HepG2 (cell line): ENCODE measurements at regions not wholly inside any gene's neighbourhood (a gene's known extent, or its start where the extent isn't known, plus 50 kb on each side); places are given as distances from the start of the nearest gene placed in this dataset.

ENCODE experiments used
- ATAC-seq: fragments of 200-7000 bp; cut with Tn5 transposase; 3 replicates; pipeline ENCODE4 v1.9.1; 2020; ENCODE audit warnings: mild to moderate bottlenecking, moderate library complexity
- BruUV-seq: library from RNA; stranded (reverse); fragments of 400-500 nt; replicated peaks from 2 replicates; lab custom pipeline; 2021; lab: Mats Ljungman, UMichigan
- CTCF ChIA-PET: fragments of 300-600 bp; formaldehyde crosslinking; extraction: SDS; loops from one replicate; lab custom pipeline; 2021; ENCODE audit warnings: low total read pairs, inconsistent platforms, low intra/inter-chr PET ratio; lab: Yijun Ruan, JAX
- POLR2A ChIA-PET: fragments of 350-600 bp; sonication (Branson Sonifier 250); formaldehyde crosslinking; loops from one replicate; lab custom pipeline; 2020; ENCODE audit warnings: antibody characterized with exemption, inconsistent platforms; lab: Yijun Ruan, JAX
- DNase-seq: peaks from one replicate; pipeline ENCODE4 v3.0.0-alpha.2; 2015; ENCODE audit warnings: low spot score
- FAIRE-seq: peaks from 3 replicates; lab custom pipeline; 2011; peaks lifted over from hg19 to GRCh38; lab: Jason Lieb, UNC
- H2AFZ ChIP-seq: one replicate; pipeline ENCODE4 v1.6.1; 2011; ENCODE audit warnings: low read length, inconsistent platforms
- H3K27ac ChIP-seq: fragments of 300-600 bp; 3 replicates; pipeline ENCODE4 v1.8.0; 2011; ENCODE audit warnings: mixed run types, mild to moderate bottlenecking, mixed read lengths, low read length, inconsistent platforms; ENCODE audit not compliant: insufficient read depth; ENCODE audit errors: extremely low read length
- H3K27me3 ChIP-seq, 2 experiments: fragments of 200-600 bp in 1 of 2; 2 replicates in 1 of 2; 3 replicates in 1 of 2; pipeline versions ENCODE4 v1.6.0 to v1.8.0; 2011; ENCODE audit warnings: low read length in 2 of 2, mild to moderate bottlenecking in 2 of 2, moderate library complexity in 2 of 2, inconsistent platforms in 1 of 2; ENCODE audit not compliant: insufficient read depth in 2 of 2, control insufficient read depth in 1 of 2
- H3K36me3 ChIP-seq, 2 experiments: fragments of 200-600 bp in 1 of 2; replicated peaks in 1 of 2; 2 replicates in 1 of 2; 3 replicates in 1 of 2; pipeline versions ENCODE4 v1.5.1 to v1.8.0; 2011; ENCODE audit warnings: low read length in 2 of 2, inconsistent platforms in 1 of 2; ENCODE audit not compliant: insufficient read depth in 2 of 2, control insufficient read depth in 1 of 2
- H3K4me1 ChIP-seq: 2 replicates; pipeline ENCODE4 v1.5.1; 2012; ENCODE audit warnings: low read length, inconsistent platforms; ENCODE audit not compliant: insufficient read depth
- H3K4me2 ChIP-seq: 2 replicates; pipeline ENCODE4 v1.6.0; 2011; ENCODE audit warnings: low read depth, low read length, inconsistent platforms
- H3K4me3 ChIP-seq, 3 experiments: fragments of 200-600 bp in 1 of 3; sonication (generic), shearing (Covaris generic) in 1 of 3; replicated peaks in 1 of 3; 2 replicates each; pipeline ENCODE4 v1.5.1; 2011 to 2016; ENCODE audit warnings: low read length in 3 of 3, inconsistent platforms in 2 of 3, low read depth in 2 of 3, mild to moderate bottlenecking in 2 of 3, control low read depth in 1 of 3, mixed read lengths in 1 of 3; ENCODE audit not compliant: insufficient read depth in 1 of 3
- H3K79me2 ChIP-seq: one replicate; pipeline ENCODE4 v1.6.1; 2011; ENCODE audit warnings: low read length, inconsistent platforms; ENCODE audit not compliant: insufficient read depth
- H3K9ac ChIP-seq: 2 replicates; pipeline ENCODE4 v1.6.0; 2011; ENCODE audit warnings: mild to moderate bottlenecking, low read depth, low read length, inconsistent platforms; ENCODE audit not compliant: insufficient read depth
- H3K9me3 ChIP-seq: 2 replicates; pipeline ENCODE4 v1.5.1; 2012; ENCODE audit warnings: mild to moderate bottlenecking, low read length
- H4K20me1 ChIP-seq: 2 replicates; pipeline ENCODE4 v1.6.0; 2011; ENCODE audit warnings: inconsistent platforms, mild to moderate bottlenecking, low read length, moderate library complexity; ENCODE audit not compliant: insufficient read depth
- LCORL ChIP-seq, 2 experiments: fragments of 450-650 bp in 1 of 2; sonication (generic) in 1 of 2; formaldehyde crosslinking in 1 of 2; IDR thresholded peaks; 2 replicates each; pipeline versions ENCODE4 v1.5.0 to v1.6.1; 2017 to 2020; ENCODE audit warnings: antibody characterized with exemption in 1 of 2, missing genetic modification reagents in 1 of 2
- MAFF ChIP-seq: IDR thresholded peaks from 2 replicates; pipeline ENCODE4 v1.6.1; 2011; ENCODE audit warnings: low read depth, low read length, improper control_type of control experiment
- ZNF260 ChIP-seq: sonication (generic); formaldehyde crosslinking; IDR thresholded peaks from 2 replicates; pipeline ENCODE4 v1.4.0; 2020; ENCODE audit warnings: missing genetic modification reagents, low read depth, mild to moderate bottlenecking, borderline replicate concordance
- ZNF296 ChIP-seq: sonication (generic); formaldehyde crosslinking; conservative IDR thresholded peaks from 2 replicates; pipeline ENCODE4 v1.5.0; 2020; ENCODE audit warnings: mild to moderate bottlenecking, missing genetic modification reagents
- WGBS: methylation state at CpG from one replicate; pipeline ENCODE4 v1.1.6; 2017; ENCODE audit warnings: low lambda C conversion rate; 5-methylcytosine and 5-hydroxymethylcytosine counted together
- in situ Hi-C: cut with HindIII; loops from 2 replicates; pipeline ENCODE4 v1.10.0; 2017; ENCODE audit warnings: low pct_unique_long_range_greater_than_20kb; ENCODE audit not compliant: extremely low pct_ligation_motif_present
- intact Hi-C: fragments of 100-400 bp; cut with micrococcal nuclease; formaldehyde crosslinking; loops from one replicate; pipeline ENCODE4 v1.10.0; 2022; ENCODE audit not compliant: unreplicated experiment
- TF ChIP-seq, protein P1 (sequence below): sonication (generic); formaldehyde crosslinking; IDR thresholded peaks from 2 replicates; pipeline ENCODE4 v1.4.0; 2020; ENCODE audit warnings: missing genetic modification reagents, mild to moderate bottlenecking, borderline replicate concordance
- TF ChIP-seq, protein P2 (sequence below): IDR thresholded peaks from 2 replicates; pipeline ENCODE4 v1.6.1; 2016; ENCODE audit warnings: low read depth, missing genetic modification reagents, missing compliant biosample characterization

DNA sequence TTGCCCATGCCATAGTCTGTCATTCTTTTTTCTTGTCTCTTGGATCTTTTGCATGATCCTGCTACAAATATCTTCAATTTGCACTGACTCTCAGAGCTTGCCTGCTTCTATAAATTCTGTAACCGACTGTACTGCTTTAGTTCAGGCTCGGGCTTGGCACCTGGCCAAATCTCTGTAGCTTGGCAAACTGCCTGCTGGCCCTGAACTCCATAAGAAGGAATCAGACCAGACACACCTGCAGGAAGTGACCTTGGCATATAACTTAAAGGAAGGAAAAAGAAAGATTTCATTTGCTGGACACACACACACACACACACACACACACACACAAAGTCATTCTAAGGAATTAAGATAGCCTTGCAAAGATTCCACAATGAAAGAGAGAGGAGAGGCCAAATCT is 291.2 kb upstream of the DDX18 start:
- no peak for DNase-seq
- ChIA-PET CTCF (no interaction called here), POLR2A (no interaction called here)
- no peaks in the 10 kb centered on the region for H3K79me2 ChIP-seq
- H3K27ac ChIP-seq, result no peak overlapping the region
- no peaks in the 10 kb centered on the region for H3K36me3 ChIP-seq
- no peaks in the 10 kb centered on the region for H4K20me1 ChIP-seq
- no TSS peak for BruUV-seq
- in situ Hi-C loops (no loop called here), intact Hi-C loops (no loop called here)
- H3K4me1 ChIP-seq, result no peaks in the 10 kb centered on the region
- H3K4me3 ChIP-seq, result no peak overlapping the region
- no peaks in the 10 kb centered on the region for H3K9me3 ChIP-seq
- H3K4me2 ChIP-seq, result no peak overlapping the region
- no peak overlapping the region for H3K9ac ChIP-seq
- H2AFZ ChIP-seq, result no peak overlapping the region
- ATAC-seq, result no peak
- H3K27me3 ChIP-seq, result no peaks in the 10 kb centered on the region
- FAIRE-seq, result no peak
- 0% methylated on average over 2 of the region's 2 CpGs for WGBS
- TF ChIP-seq ZNF296 (CRISPR knock-in tag) (no peak), ZNF260 (CRISPR knock-in tag) (no peak), MAFF (no peak), LCORL (IDR thresholded peaks at IDR 0.05) (0 out of 2 replicates have a peak, but pooled peaks have one; percentile 26), LCORL (CRISPR knock-in tag; IDR thresholded peaks at IDR 0.05) (no peak)
- TF ChIP-seq, protein P1, sequence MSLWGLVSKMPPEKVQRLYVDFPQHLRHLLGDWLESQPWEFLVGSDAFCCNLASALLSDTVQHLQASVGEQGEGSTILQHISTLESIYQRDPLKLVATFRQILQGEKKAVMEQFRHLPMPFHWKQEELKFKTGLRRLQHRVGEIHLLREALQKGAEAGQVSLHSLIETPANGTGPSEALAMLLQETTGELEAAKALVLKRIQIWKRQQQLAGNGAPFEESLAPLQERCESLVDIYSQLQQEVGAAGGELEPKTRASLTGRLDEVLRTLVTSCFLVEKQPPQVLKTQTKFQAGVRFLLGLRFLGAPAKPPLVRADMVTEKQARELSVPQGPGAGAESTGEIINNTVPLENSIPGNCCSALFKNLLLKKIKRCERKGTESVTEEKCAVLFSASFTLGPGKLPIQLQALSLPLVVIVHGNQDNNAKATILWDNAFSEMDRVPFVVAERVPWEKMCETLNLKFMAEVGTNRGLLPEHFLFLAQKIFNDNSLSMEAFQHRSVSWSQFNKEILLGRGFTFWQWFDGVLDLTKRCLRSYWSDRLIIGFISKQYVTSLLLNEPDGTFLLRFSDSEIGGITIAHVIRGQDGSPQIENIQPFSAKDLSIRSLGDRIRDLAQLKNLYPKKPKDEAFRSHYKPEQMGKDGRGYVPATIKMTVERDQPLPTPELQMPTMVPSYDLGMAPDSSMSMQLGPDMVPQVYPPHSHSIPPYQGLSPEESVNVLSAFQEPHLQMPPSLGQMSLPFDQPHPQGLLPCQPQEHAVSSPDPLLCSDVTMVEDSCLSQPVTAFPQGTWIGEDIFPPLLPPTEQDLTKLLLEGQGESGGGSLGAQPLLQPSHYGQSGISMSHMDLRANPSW (CRISPR knock-in tag), result no peak
- TF ChIP-seq, protein P2, sequence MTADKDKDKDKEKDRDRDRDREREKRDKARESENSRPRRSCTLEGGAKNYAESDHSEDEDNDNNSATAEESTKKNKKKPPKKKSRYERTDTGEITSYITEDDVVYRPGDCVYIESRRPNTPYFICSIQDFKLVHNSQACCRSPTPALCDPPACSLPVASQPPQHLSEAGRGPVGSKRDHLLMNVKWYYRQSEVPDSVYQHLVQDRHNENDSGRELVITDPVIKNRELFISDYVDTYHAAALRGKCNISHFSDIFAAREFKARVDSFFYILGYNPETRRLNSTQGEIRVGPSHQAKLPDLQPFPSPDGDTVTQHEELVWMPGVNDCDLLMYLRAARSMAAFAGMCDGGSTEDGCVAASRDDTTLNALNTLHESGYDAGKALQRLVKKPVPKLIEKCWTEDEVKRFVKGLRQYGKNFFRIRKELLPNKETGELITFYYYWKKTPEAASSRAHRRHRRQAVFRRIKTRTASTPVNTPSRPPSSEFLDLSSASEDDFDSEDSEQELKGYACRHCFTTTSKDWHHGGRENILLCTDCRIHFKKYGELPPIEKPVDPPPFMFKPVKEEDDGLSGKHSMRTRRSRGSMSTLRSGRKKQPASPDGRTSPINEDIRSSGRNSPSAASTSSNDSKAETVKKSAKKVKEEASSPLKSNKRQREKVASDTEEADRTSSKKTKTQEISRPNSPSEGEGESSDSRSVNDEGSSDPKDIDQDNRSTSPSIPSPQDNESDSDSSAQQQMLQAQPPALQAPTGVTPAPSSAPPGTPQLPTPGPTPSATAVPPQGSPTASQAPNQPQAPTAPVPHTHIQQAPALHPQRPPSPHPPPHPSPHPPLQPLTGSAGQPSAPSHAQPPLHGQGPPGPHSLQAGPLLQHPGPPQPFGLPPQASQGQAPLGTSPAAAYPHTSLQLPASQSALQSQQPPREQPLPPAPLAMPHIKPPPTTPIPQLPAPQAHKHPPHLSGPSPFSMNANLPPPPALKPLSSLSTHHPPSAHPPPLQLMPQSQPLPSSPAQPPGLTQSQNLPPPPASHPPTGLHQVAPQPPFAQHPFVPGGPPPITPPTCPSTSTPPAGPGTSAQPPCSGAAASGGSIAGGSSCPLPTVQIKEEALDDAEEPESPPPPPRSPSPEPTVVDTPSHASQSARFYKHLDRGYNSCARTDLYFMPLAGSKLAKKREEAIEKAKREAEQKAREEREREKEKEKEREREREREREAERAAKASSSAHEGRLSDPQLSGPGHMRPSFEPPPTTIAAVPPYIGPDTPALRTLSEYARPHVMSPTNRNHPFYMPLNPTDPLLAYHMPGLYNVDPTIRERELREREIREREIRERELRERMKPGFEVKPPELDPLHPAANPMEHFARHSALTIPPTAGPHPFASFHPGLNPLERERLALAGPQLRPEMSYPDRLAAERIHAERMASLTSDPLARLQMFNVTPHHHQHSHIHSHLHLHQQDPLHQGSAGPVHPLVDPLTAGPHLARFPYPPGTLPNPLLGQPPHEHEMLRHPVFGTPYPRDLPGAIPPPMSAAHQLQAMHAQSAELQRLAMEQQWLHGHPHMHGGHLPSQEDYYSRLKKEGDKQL (CRISPR knock-in tag), result no peak
